LNCaP clone FGC (cell line): ENCODE measurements at regions not wholly inside any gene's neighbourhood (a gene's known extent, or its start where the extent isn't known, plus 50 kb on each side); places are given as distances from the start of the nearest gene placed in this dataset.
"Not testable (repeated sequence)": the region's sequence is repeated elsewhere in the genome, so short reads cannot be mapped to it uniquely, and the experiment has no call there.

Experiments used
- DNase-seq: peaks from one replicate; pipeline ENCODE4 v3.0.0-alpha.2; 2011; ENCODE audit warnings: low read depth
- H3K4me3 ChIP-seq: 2 replicates; pipeline ENCODE4 v1.5.1; 2011; ENCODE audit warnings: mild to moderate bottlenecking, low read depth, low read length, control low read depth
- CTCF ChIP-seq: IDR thresholded peaks from 2 replicates; pipeline ENCODE4 v1.5.1; 2012; ENCODE audit warnings: mild to moderate bottlenecking; ENCODE audit not compliant: control insufficient read depth, insufficient read depth; ENCODE audit errors: extremely low read depth

GRCh38 chr5:7261049-7261448, 134.9 kb upstream of the ADCY2 start:
- no peak overlapping the region for H3K4me3 ChIP-seq
- TF ChIP-seq CTCF: peak; percentile 69

GRCh38 chr5:7261900-7262299, 134.0 kb upstream of the ADCY2 start:
- TF ChIP-seq CTCF: no peak
- no peak overlapping the region for H3K4me3 ChIP-seq
- no peak for DNase-seq

More at GRCh38 chr5:7261049-7261448, 134.9 kb upstream of the ADCY2 start:
- DNase-seq: peak; percentile 18

- H3K4me3 ChIP-seq, DNase-seq: not testable (repeated sequence)
Observed at GRCh38 chr5:7263398-7264015, 132.4 kb upstream of the ADCY2 start.

GRCh38 chr5:7265776-7266175, 130.2 kb upstream of the ADCY2 start:
- not testable (repeated sequence) for DNase-seq, H3K4me3 ChIP-seq

- DNase-seq, H3K4me3 ChIP-seq: not testable (repeated sequence)
Observed at GRCh38 chr5:7268722-7269121, 127.2 kb upstream of the ADCY2 start.

- DNase-seq: no peak
- no peak for TF ChIP-seq CTCF
- no peak overlapping the region for H3K4me3 ChIP-seq
Observed at GRCh38 chr5:7269591-7270274, 126.2 kb upstream of the ADCY2 start.

GRCh38 chr5:7271435-7272084, 124.4 kb upstream of the ADCY2 start:
- TF ChIP-seq CTCF: no peak

GRCh38 chr5:7272408-7272965, 123.5 kb upstream of the ADCY2 start:
- no peak for DNase-seq
- no peak overlapping the region for H3K4me3 ChIP-seq
- TF ChIP-seq CTCF: no peak

More at GRCh38 chr5:7271435-7272084, 124.4 kb upstream of the ADCY2 start:
- H3K4me3 ChIP-seq: no peak overlapping the region
- DNase-seq: no peak
